GM23338 (cell line): ENCODE measurements at regions not wholly inside any gene's neighbourhood (a gene's known extent, or its start where the extent isn't known, plus 50 kb on each side); places are given as distances from the start of the nearest gene placed in this dataset.

Experiments used
- ATAC-seq: fragments of 200-7000 bp; cut with Tn5 transposase; 3 replicates; pipeline ENCODE4 v1.9.1; 2020
- DNase-seq: peaks from one replicate; pipeline ENCODE4 v3.0.0-alpha.2; 2015; ENCODE audit warnings: low spot score
- H2AFZ ChIP-seq: fragments of 200-600 bp; sonication (generic); 2 replicates; pipeline ENCODE4 v1.8.0; 2016; ENCODE audit warnings: antibody characterized with exemption, mild to moderate bottlenecking, moderate library complexity
- H3F3A ChIP-seq: fragments of 200-600 bp; sonication (generic); replicated peaks from 2 replicates; pipeline ENCODE4 v1.8.0; 2017; ENCODE audit warnings: antibody characterized with exemption, mixed run types, low read depth
- H3K27ac ChIP-seq: fragments of 200-600 bp; sonication (generic); 2 replicates; pipeline ENCODE4 v1.6.1; 2016; ENCODE audit warnings: low read depth
- H3K27me3 ChIP-seq: fragments of 200-600 bp; sonication (generic); 2 replicates; pipeline ENCODE4 v1.8.0; 2016; ENCODE audit warnings: mild to moderate bottlenecking, mixed run types, moderate library complexity; ENCODE audit not compliant: insufficient read depth
- H3K36me3 ChIP-seq: fragments of 200-600 bp; sonication (generic); 2 replicates; pipeline ENCODE4 v1.8.0; 2016; ENCODE audit warnings: mild to moderate bottlenecking; ENCODE audit not compliant: insufficient read depth
- H3K4me1 ChIP-seq: fragments of 200-600 bp; sonication (generic); 2 replicates; pipeline ENCODE4 v1.8.0; 2016; ENCODE audit warnings: mild to moderate bottlenecking, moderate library complexity; ENCODE audit not compliant: insufficient read depth
- H3K4me2 ChIP-seq: fragments of 200-600 bp; sonication (generic); 2 replicates; pipeline ENCODE4 v1.7.1; 2017; ENCODE audit warnings: mixed run types
- H3K4me3 ChIP-seq: fragments of 200-600 bp; sonication (generic); 2 replicates; pipeline ENCODE4 v1.6.1; 2016; ENCODE audit warnings: mixed run types
- H3K79me2 ChIP-seq: fragments of 200-600 bp; sonication (generic); replicated peaks from 2 replicates; pipeline ENCODE4 v1.8.0; 2017; ENCODE audit warnings: mild to moderate bottlenecking; ENCODE audit not compliant: insufficient read depth
- H3K9me2 ChIP-seq: fragments of 200-600 bp; sonication (generic); 2 replicates; pipeline ENCODE4 v1.8.0; 2017; ENCODE audit not compliant: insufficient read depth
- H4K20me1 ChIP-seq: fragments of 200-600 bp; sonication (generic); replicated peaks from 2 replicates; pipeline ENCODE4 v1.8.0; 2017; ENCODE audit warnings: mild to moderate bottlenecking; ENCODE audit not compliant: insufficient read depth
- H3K27ac Mint-ChIP-seq: 2 replicates; pipeline ENCODE4 v1.8.0; 2020; ENCODE audit warnings: inconsistent platforms, mild to moderate bottlenecking, moderate library complexity, mixed read lengths
- H3K27me3 Mint-ChIP-seq: 3 replicates; pipeline ENCODE4 v1.8.0; 2022; ENCODE audit warnings: low read depth, mild to moderate bottlenecking, moderate library complexity, mixed read lengths, inconsistent platforms; ENCODE audit not compliant: insufficient read depth, poor library complexity
- H3K36me3 Mint-ChIP-seq: 3 replicates; pipeline ENCODE4 v1.8.0; 2021; ENCODE audit warnings: low read depth, mild to moderate bottlenecking, inconsistent platforms, moderate library complexity, mixed read lengths
- H3K4me1 Mint-ChIP-seq: 3 replicates; pipeline ENCODE4 v1.8.0; 2020; ENCODE audit warnings: mild to moderate bottlenecking, inconsistent platforms, mixed read lengths
- H3K4me3 Mint-ChIP-seq: 3 replicates; pipeline ENCODE4 v1.8.0; 2021; ENCODE audit warnings: moderate library complexity, mild to moderate bottlenecking, inconsistent platforms, mixed read lengths
- H3K9me3 Mint-ChIP-seq: 3 replicates; pipeline ENCODE4 v1.8.0; 2020; ENCODE audit warnings: moderate library complexity, mild to moderate bottlenecking, inconsistent platforms, mixed read lengths
- CREB1 ChIP-seq: fragments of 250-450 bp; sonication (Bioruptor Pico); IDR thresholded peaks from 2 replicates; pipeline ENCODE4 v1.5.0; 2020; ENCODE audit warnings: low read depth, mild to moderate bottlenecking, moderate library complexity
- CTCF ChIP-seq, 2 experiments: fragments of 200-600 bp in 1 of 2; sonication (generic) in 1 of 2; conservative IDR thresholded peaks; 2 replicates each; pipeline versions ENCODE4 v1.5.1 to v1.6.1; 2016 to 2017; ENCODE audit warnings: antibody characterized with exemption in 2 of 2, low read depth in 2 of 2, mild to moderate bottlenecking in 2 of 2, moderate library complexity in 1 of 2
- ETS1 ChIP-seq: IDR thresholded peaks from 2 replicates; pipeline ENCODE4 v1.6.1; 2016; ENCODE audit warnings: antibody characterized with exemption
- EZH2 ChIP-seq: fragments of 200-600 bp; sonication (generic); IDR thresholded peaks from one replicate; pipeline ENCODE4 v1.8.0; 2017; ENCODE audit warnings: antibody characterized with exemption, mild to moderate bottlenecking, low read depth; ENCODE audit not compliant: unreplicated experiment
- EZH2phosphoT487 ChIP-seq: fragments of 200-600 bp; sonication (generic); IDR thresholded peaks from one replicate; pipeline ENCODE4 v1.8.1; 2018; ENCODE audit warnings: antibody characterized with exemption; ENCODE audit not compliant: unreplicated experiment
- JUNB ChIP-seq: IDR thresholded peaks from one replicate; pipeline ENCODE4 v1.6.1; 2016; ENCODE audit warnings: antibody characterized with exemption; ENCODE audit not compliant: unreplicated experiment
- NANOG ChIP-seq: IDR thresholded peaks from 2 replicates; pipeline ENCODE4 v1.6.1; 2016; ENCODE audit warnings: antibody characterized with exemption, borderline replicate concordance
- POLR2AphosphoS5 ChIP-seq: IDR thresholded peaks from 2 replicates; pipeline ENCODE4 v1.6.1; 2016; ENCODE audit warnings: antibody characterized with exemption, low read depth
- REST ChIP-seq: IDR thresholded peaks from one replicate; pipeline ENCODE4 v1.6.1; 2018; ENCODE audit warnings: antibody characterized with exemption; ENCODE audit not compliant: unreplicated experiment
- STAT1 ChIP-seq: IDR thresholded peaks from one replicate; pipeline ENCODE4 v1.6.1; 2016; ENCODE audit warnings: antibody characterized with exemption; ENCODE audit not compliant: unreplicated experiment
- ZNF114 ChIP-seq: fragments of 250-450 bp; sonication (Bioruptor Pico); IDR thresholded peaks from 2 replicates; pipeline ENCODE4 v1.5.0; 2020; ENCODE audit warnings: mild to moderate bottlenecking, moderate library complexity
- ZNF331 ChIP-seq: fragments of 250-450 bp; sonication (Bioruptor Pico); IDR thresholded peaks from 2 replicates; pipeline ENCODE4 v1.5.0; 2020; ENCODE audit warnings: low read depth, mild to moderate bottlenecking, moderate library complexity
- ZNF462 ChIP-seq: fragments of 250-450 bp; sonication (Bioruptor Pico); IDR thresholded peaks from 2 replicates; pipeline ENCODE4 v1.5.0; 2020; ENCODE audit warnings: mild to moderate bottlenecking, moderate library complexity

DNA sequence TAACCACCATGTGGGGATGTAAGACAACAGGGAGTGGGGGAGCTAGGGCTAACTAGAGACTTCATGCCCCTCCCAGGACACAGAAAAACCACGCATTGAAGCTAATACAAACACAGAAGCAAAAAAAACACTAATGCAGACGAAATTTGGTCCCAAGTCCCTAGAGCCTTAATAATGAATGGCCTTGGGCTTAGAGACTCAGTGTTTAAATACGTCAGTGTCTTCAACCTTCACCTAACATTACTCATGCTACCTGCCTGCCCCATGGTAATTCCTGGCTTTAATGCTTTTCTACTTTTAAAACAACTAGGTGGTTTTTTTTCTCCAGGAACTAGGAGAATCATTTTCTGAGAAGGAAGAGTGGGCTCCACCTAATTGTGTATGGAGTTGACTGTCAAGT is 64.1 kb upstream of the ITSN2 start:
- TF ChIP-seq CTCF (conservative IDR thresholded peaks at IDR 0.05; ENCODE audit: low read depth in 2 of 2) (no peak), NANOG (no peak), ZNF331 (CRISPR knock-in tag) (no peak), EZH2 (no peak), CREB1 (no peak), REST (no peak), ETS1 (no peak), ZNF114 (no peak), ZNF462 (CRISPR knock-in tag) (no peak), EZH2phosphoT487 (no peak), STAT1 (no peak), JUNB (no peak), POLR2AphosphoS5 (no peak)
- H3K4me1 Mint-ChIP-seq = peaks cover 2% of the 10 kb centered on the region; the same call in 1 of the 3 replicates
- H3K36me3 Mint-ChIP-seq = no peaks in the 10 kb centered on the region

More for the DNA sequence above, 64.1 kb upstream of the ITSN2 start:
- no peak overlapping the region for H3K27ac Mint-ChIP-seq
- no peak overlapping the region for H3K4me3 Mint-ChIP-seq
- Histone ChIP-seq H3K9me2 (no peaks in the 10 kb centered on the region), H3F3A (no peaks in the 10 kb centered on the region), H3K4me2 (no peak overlapping the region), H2AFZ (no peak overlapping the region), H3K36me3 (no peaks in the 10 kb centered on the region), H3K79me2 (no peaks in the 10 kb centered on the region), H3K27me3 (no peaks in the 10 kb centered on the region), H3K27ac (no peak overlapping the region), H4K20me1 (no peaks in the 10 kb centered on the region; the same call in 1 of the 2 replicates), H3K4me3 (no peak overlapping the region), H3K4me1 (no peaks in the 10 kb centered on the region)
- no peaks in the 10 kb centered on the region for H3K27me3 Mint-ChIP-seq
- DNase-seq (no peak), ATAC-seq (no peak)
- H3K9me3 Mint-ChIP-seq = peaks cover 3% of the 10 kb centered on the region; the same call in 1 of the 3 replicates
